ENCODE measurements at regions not wholly inside any gene's neighbourhood (a gene's known extent, or its start where the extent isn't known, plus 50 kb on each side); places are given as distances from the start of the nearest gene placed in this dataset.

DNA sequence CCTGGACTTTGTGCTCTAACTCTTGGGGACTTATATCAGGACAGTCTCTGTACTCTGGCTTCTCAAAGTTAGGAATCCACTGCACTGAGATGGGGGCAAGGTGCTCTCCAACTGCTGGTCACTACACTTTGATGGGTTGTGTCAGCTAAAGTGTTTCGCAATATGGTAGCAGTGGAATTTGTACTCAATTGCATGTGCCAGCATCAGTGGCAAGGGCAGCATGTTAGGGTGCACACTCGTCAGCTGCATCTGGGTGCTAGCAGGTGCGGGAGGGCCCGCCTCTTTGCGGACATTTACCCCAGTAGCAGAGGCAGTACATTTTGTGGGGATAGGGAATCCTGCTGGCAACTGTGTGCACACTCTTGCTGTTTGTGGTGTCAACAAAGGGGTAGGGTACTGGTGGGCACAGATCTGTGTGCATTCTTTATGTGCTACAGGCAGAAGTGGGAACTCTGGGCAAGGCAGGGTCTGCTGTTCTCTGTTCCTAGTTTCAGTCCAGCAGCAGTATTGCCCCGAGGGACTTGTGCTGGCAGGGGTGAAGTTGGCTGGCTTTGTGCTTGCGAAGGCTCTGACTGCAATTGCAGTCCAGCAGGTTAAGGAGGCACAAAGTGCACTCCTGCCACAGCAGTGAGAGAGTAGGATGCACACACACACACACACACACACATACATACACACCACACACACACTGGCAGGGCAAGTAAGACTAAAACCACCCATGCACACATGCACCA lies 924.8 kb upstream of the CDH9 start:
- TF ChIP-seq, protein P1, sequence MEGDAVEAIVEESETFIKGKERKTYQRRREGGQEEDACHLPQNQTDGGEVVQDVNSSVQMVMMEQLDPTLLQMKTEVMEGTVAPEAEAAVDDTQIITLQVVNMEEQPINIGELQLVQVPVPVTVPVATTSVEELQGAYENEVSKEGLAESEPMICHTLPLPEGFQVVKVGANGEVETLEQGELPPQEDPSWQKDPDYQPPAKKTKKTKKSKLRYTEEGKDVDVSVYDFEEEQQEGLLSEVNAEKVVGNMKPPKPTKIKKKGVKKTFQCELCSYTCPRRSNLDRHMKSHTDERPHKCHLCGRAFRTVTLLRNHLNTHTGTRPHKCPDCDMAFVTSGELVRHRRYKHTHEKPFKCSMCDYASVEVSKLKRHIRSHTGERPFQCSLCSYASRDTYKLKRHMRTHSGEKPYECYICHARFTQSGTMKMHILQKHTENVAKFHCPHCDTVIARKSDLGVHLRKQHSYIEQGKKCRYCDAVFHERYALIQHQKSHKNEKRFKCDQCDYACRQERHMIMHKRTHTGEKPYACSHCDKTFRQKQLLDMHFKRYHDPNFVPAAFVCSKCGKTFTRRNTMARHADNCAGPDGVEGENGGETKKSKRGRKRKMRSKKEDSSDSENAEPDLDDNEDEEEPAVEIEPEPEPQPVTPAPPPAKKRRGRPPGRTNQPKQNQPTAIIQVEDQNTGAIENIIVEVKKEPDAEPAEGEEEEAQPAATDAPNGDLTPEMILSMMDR (IDR thresholded peaks at IDR 0.05), result no peak
- TF ChIP-seq POLR2A (IDR thresholded peaks at IDR 0.05) (no peak), POLR2AphosphoS5 (IDR thresholded peaks at IDR 0.05) (no peak)
